Right lobe of liver (tissue), 4 donors: ENCODE measurements at regions not wholly inside any gene's neighbourhood (a gene's known extent, or its start where the extent isn't known, plus 50 kb on each side); places are given as distances from the start of the nearest gene placed in this dataset.

Experiments used
- CTCF ChIP-seq, 4 donors: fragments of 200-600 bp in 3 of 4; fragments of 450-650 bp in 1 of 4; IDR thresholded peaks; one replicate each; pipeline versions ENCODE4 v1.5.1 to v1.8.0; 2016 to 2022; ENCODE audit warnings: antibody characterized with exemption in 4 of 4, mild to moderate bottlenecking in 2 of 4
- POLR2A ChIP-seq: fragments of 450-650 bp; IDR thresholded peaks from one replicate; pipeline ENCODE4 v1.6.1; 2017; ENCODE audit warnings: antibody characterized with exemption, mild to moderate bottlenecking
- donor health status: DM: no; HTN: no; CAD: no.
- donor health status: DM: no; HTN: no; CAD: no.
- donor health status: DM: no; HTN: yes; CAD: no.

DNA sequence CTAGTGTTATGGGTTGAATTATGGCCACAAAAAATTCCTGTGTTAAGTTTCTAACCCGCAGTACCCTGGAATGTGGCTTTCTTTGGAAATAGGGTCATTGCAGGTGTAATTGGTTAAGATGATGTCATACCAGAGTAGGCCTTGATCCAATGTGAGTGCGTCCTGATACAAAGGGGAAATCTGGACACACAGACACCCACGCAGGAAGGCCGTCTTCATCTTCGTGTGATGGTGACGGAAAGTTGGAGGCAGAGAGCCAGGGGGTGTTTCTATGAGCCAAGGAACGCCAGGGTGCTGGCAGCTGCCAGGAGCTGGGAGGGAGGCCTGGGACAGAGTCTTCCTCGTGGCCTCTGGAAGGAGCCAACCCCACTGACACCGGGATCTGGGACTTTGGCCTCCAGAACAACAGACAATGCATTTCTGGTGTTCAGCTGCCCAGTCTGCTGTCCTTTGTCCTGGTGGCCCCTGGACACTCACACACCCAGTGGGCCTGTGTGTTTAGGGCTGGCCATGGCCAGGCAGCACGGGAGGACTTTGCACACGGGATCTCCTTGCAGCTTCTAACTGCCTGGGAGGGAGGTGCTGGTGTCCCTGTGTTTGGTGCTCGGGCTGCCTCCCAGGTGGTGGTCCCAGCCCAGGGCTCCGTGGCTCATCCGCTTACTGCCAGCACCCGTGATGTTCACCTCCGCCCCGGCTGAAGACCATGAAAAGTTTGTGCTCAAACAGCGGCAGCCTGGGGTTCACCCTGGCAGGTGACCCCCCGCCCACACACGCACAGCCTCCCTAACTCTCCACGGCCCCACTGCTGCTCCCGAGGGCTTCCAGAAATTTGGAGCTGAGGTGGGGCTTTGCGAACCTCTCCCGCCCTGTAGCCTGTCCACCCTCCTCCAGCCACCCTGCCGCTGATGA, 53.4 kb upstream of the GATA5 start:
- TF ChIP-seq CTCF (IDR thresholded peaks at IDR 0.05) (no peak), POLR2A (no peak)
